ENCODE measurements at regions not wholly inside any gene's neighbourhood (a gene's known extent, or its start where the extent isn't known, plus 50 kb on each side); places are given as distances from the start of the nearest gene placed in this dataset.

GRCh38 chr13:62209529-62209928, 793.9 kb upstream of the PCDH20 start:
- Histone ChIP-seq H4K91ac (ENCODE audit: insufficient read depth, low read depth, low read length) (no peak overlapping the region), H2AFZ (replicated peaks; ENCODE audit: low read length, poor library complexity) (no peak overlapping the region), H2AK5ac (ENCODE audit: low read depth, low read length) (no peak overlapping the region), H2BK120ac (ENCODE audit: low read depth, low read length) (no peak overlapping the region), H3K4me3 (ENCODE audit: insufficient read depth, low read depth, low read length) (no peak overlapping the region), H2AK9ac (replicated peaks; ENCODE audit: low read depth, low read length, poor library complexity) (no peak overlapping the region), H3K9me3 (ENCODE audit: control insufficient read depth, insufficient read depth, low read length) (no peaks in the 10 kb centered on the region), H3K14ac (replicated peaks; ENCODE audit: low read depth, low read length) (no peak overlapping the region), H2BK15ac (ENCODE audit: low read depth, low read length) (no peak overlapping the region), H4K20me1 (ENCODE audit: insufficient read depth, low read length) (no peaks in the 10 kb centered on the region), H4K8ac (ENCODE audit: low read depth in 2 of 2, low read length in 2 of 2) (no peak overlapping the region), H3K27me3 (ENCODE audit: control insufficient read depth, insufficient read depth, low read length) (no peaks in the 10 kb centered on the region), H3K79me1 (ENCODE audit: low read depth in 1 of 2, low read length in 2 of 2) (no peaks in the 10 kb centered on the region), H3K23ac (ENCODE audit: low read depth, low read length) (no peak overlapping the region), H3K56ac (ENCODE audit: extremely low read depth, insufficient read depth, low read length) (no peak overlapping the region), H3K27ac (ENCODE audit: insufficient read depth, low read length) (no peak overlapping the region), H2BK20ac (ENCODE audit: low read depth, low read length) (no peak overlapping the region), H3K18ac (ENCODE audit: low read depth, low read length) (no peak overlapping the region), H4K5ac (ENCODE audit: low read depth, low read length) (no peak overlapping the region), H3K4me2 (ENCODE audit: low read depth, low read length) (peak overlapping the region; percentile 40; the same call in 1 of the 2 replicates), H3K4ac (ENCODE audit: low read depth, low read length) (no peak overlapping the region), H2BK5ac (ENCODE audit: low read depth, low read length, poor library complexity, severe bottlenecking) (no peak overlapping the region), H3K36me3 (ENCODE audit: control insufficient read depth, insufficient read depth, low read length) (no peaks in the 10 kb centered on the region), H3K9me1 (ENCODE audit: insufficient read depth, low read length) (no peaks in the 10 kb centered on the region), H3K9ac (ENCODE audit: low read depth, low read length) (no peak overlapping the region), H3K4me1 (ENCODE audit: control insufficient read depth, insufficient read depth, low read length) (no peaks in the 10 kb centered on the region)
- dilution Hi-C loops (cut with HindIII; ENCODE audit: low sequenced_read_pairs, unreplicated experiment) (no loop called here), intact Hi-C loops (cut with micrococcal nuclease) (no loop called here), in situ Hi-C loops (cut with MboI; ENCODE audit: low sequenced_read_pairs) (no loop called here)
- ChIA-PET CTCF (no interaction called here), POLR2A (ENCODE audit: unreplicated experiment) (no interaction called here)
- TF ChIP-seq MAFK (IDR thresholded peaks at IDR 0.05; ENCODE audit: low read depth, low read length) (no peak), CHD1 (IDR thresholded peaks at IDR 0.05; ENCODE audit: low read depth, low read length) (no peak), NFE2L2 (IDR thresholded peaks at IDR 0.05; ENCODE audit: low read depth, low read length) (no peak), MXI1 (IDR thresholded peaks at IDR 0.05; ENCODE audit: borderline replicate concordance, low read depth, low read length) (no peak), POLR2A (IDR thresholded peaks at IDR 0.05; ENCODE audit: low read depth, low read length) (no peak), BHLHE40 (IDR thresholded peaks at IDR 0.05; ENCODE audit: low read depth, low read length) (no peak), CEBPB (IDR thresholded peaks at IDR 0.05; ENCODE audit: low read depth, low read length) (no peak), MAZ (IDR thresholded peaks at IDR 0.05; ENCODE audit: borderline replicate concordance, low read depth, low read length) (no peak), RCOR1 (IDR thresholded peaks at IDR 0.05; ENCODE audit: insufficient replicate concordance, low read length) (no peak), RFX5 (IDR thresholded peaks at IDR 0.05; ENCODE audit: low read depth, low read length) (no peak), FOS (IDR thresholded peaks at IDR 0.05; ENCODE audit: low read depth, low read length) (no peak), RAD21 (IDR thresholded peaks at IDR 0.05; ENCODE audit: low read length) (no peak), SMC3 (IDR thresholded peaks at IDR 0.05; ENCODE audit: low read depth, low read length) (no peak)
- ATAC-seq (ENCODE audit: low read depth) (no peak), DNase-seq (no peak)
- no CpG with 5 or more reads among the region's 10 CpGs for WGBS, 2 experiments (ENCODE audit: extremely low coverage in 2 of 2, insufficient read length in 1 of 2)
- BruUV-seq (replicated peaks) = no TSS peak
